CD4-positive, CD25-positive, alpha-beta regulatory T cell (primary cell): ENCODE measurements at regions not wholly inside any gene's neighbourhood (a gene's known extent, or its start where the extent isn't known, plus 50 kb on each side); places are given as distances from the start of the nearest gene placed in this dataset.

Experiments
- ATAC-seq, 2 donors: fragments of 150-1000 bp; cut with Tn5 transposase; one replicate each; pipeline ENCODE4 v1.10.0; 2021; ENCODE audit warnings: low read depth in 2 of 2, moderate number of reproducible peaks in 2 of 2, moderate library complexity in 1 of 2
- DNase-seq, 3 donors: peaks; one replicate each; pipeline versions ENCODE4 v3.0.0 to v3.0.0-alpha.2; 2012 to 2022; ENCODE audit warnings: mixed read lengths in 1 of 3
- H3K27ac ChIP-seq: one replicate; pipeline ENCODE4 v1.7.0; 2013; ENCODE audit warnings: mild to moderate bottlenecking, low read length; ENCODE audit not compliant: insufficient read depth, poor library complexity, severe bottlenecking
- H3K27me3 ChIP-seq: one replicate; pipeline ENCODE4 v1.7.0; 2013; ENCODE audit warnings: low read length; ENCODE audit not compliant: control insufficient read depth, insufficient read depth
- H3K36me3 ChIP-seq: one replicate; pipeline ENCODE4 v1.7.0; 2013; ENCODE audit warnings: mild to moderate bottlenecking, low read length, moderate library complexity; ENCODE audit not compliant: control insufficient read depth, insufficient read depth
- H3K4me1 ChIP-seq: 2 replicates; pipeline ENCODE4 v1.7.0; 2013; ENCODE audit warnings: mild to moderate bottlenecking, low read length; ENCODE audit not compliant: insufficient read depth, control insufficient read depth, poor library complexity, severe bottlenecking
- H3K4me3 ChIP-seq: one replicate; pipeline ENCODE4 v1.7.0; 2013; ENCODE audit warnings: low read depth, mild to moderate bottlenecking, low read length, moderate library complexity
- H3K9me3 ChIP-seq, 2 experiments: 1 replicate in 1 of 2; 2 replicates in 1 of 2; pipeline ENCODE4 v1.7.0; 2013; ENCODE audit warnings: low read length in 2 of 2, mild to moderate bottlenecking in 1 of 2, moderate library complexity in 1 of 2; ENCODE audit not compliant: control insufficient read depth in 2 of 2
- H3K27ac Mint-ChIP-seq, 3 donors: one replicate each; pipeline ENCODE4 v1.8.0; 2020 to 2022; ENCODE audit warnings: mild to moderate bottlenecking in 3 of 3, mixed read lengths in 3 of 3, moderate library complexity in 2 of 3
- H3K27me3 Mint-ChIP-seq: one replicate; pipeline ENCODE4 v1.8.0; 2022; ENCODE audit warnings: mild to moderate bottlenecking, mixed read lengths
- H3K36me3 Mint-ChIP-seq: one replicate; pipeline ENCODE4 v1.8.0; 2020; ENCODE audit warnings: mixed read lengths
- H3K4me1 Mint-ChIP-seq, 4 donors: one replicate each; pipeline ENCODE4 v1.8.0; 2020 to 2022; ENCODE audit warnings: mixed read lengths in 4 of 4, mild to moderate bottlenecking in 1 of 4
- H3K4me3 Mint-ChIP-seq, 4 donors: one replicate each; pipeline ENCODE4 v1.8.0; 2020 to 2022; ENCODE audit warnings: mild to moderate bottlenecking in 4 of 4, mixed read lengths in 4 of 4, moderate library complexity in 3 of 4
- H3K9me3 Mint-ChIP-seq, 7 donors: one replicate each; pipeline ENCODE4 v1.8.0; 2020 to 2022; ENCODE audit warnings: mixed read lengths in 7 of 7, mild to moderate bottlenecking in 3 of 7, moderate library complexity in 2 of 7

GRCh38 chr3:167909504-167909896, 174.0 kb downstream of the SERPINI1 start:
- H3K36me3 ChIP-seq: no peaks in the 10 kb centered on the region
- Mint-ChIP-seq H3K27ac (no peak overlapping the region), H3K36me3 (no peaks in the 10 kb centered on the region), H3K9me3 (peaks cover 0 to 3% (median 0%) of the 10 kb centered on the region in 7 donors), H3K27me3 (no peaks in the 10 kb centered on the region), H3K4me3 (no peak overlapping the region), H3K4me1 (no peaks in the 10 kb centered on the region)
- H3K27ac ChIP-seq: no peak overlapping the region
- no peaks in the 10 kb centered on the region for H3K27me3 ChIP-seq
- no peak for ATAC-seq
- no peak overlapping the region for H3K4me3 ChIP-seq
- no peaks in the 10 kb centered on the region for H3K9me3 ChIP-seq
- no peaks in the 10 kb centered on the region for H3K4me1 ChIP-seq
- DNase-seq: no peak

GRCh38 chr3:167908746-167909503, 173.4 kb downstream of the SERPINI1 start:
- no peak overlapping the region for H3K27ac ChIP-seq
- no peaks in the 10 kb centered on the region for H3K27me3 ChIP-seq
- H3K27ac Mint-ChIP-seq: no peak overlapping the region
- H3K4me3 Mint-ChIP-seq: no peak overlapping the region
- H3K4me3 ChIP-seq: no peak overlapping the region
- H3K27me3 Mint-ChIP-seq: peaks cover under 1% of the 10 kb centered on the region
- no peaks in the 10 kb centered on the region for H3K36me3 ChIP-seq
- H3K9me3 ChIP-seq: no peaks in the 10 kb centered on the region
- peaks cover 0 to 3% (median 0%) of the 10 kb centered on the region in 7 donors for H3K9me3 Mint-ChIP-seq
- DNase-seq (no peak), ATAC-seq (no peak)
- no peaks in the 10 kb centered on the region for H3K36me3 Mint-ChIP-seq
- H3K4me1 ChIP-seq: no peaks in the 10 kb centered on the region
- H3K4me1 Mint-ChIP-seq: no peaks in the 10 kb centered on the region

DNA sequence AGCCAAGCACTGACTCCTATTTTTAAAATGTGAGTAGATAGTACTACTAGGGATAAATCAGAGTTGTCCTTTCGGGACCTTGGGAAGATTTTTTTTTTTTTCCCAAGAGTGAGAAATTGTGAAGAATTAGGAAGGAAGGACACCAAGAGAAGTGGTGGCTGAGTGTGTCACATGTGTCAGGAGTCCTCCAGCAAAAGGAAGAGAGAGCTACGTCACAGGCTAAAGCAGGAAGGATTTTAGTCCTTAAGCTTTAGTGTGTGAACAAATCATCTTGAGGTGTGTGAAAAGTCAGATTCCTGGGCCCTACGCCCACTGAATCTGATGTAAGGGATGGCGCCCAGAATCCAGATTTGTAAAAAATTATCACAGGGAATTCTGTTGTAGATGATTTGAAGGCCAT, 172.7 kb downstream of the SERPINI1 start:
- ATAC-seq (no peak), DNase-seq (no peak)
- H3K9me3 Mint-ChIP-seq: peaks cover 0 to 3% (median 0%) of the 10 kb centered on the region in 7 donors
- Histone ChIP-seq H3K4me1 (no peaks in the 10 kb centered on the region), H3K27ac (no peak overlapping the region), H3K4me3 (no peak overlapping the region), H3K36me3 (no peaks in the 10 kb centered on the region), H3K9me3 (no peaks in the 10 kb centered on the region), H3K27me3 (no peaks in the 10 kb centered on the region)
- no peaks in the 10 kb centered on the region for H3K36me3 Mint-ChIP-seq
- H3K4me3 Mint-ChIP-seq: no peak overlapping the region
- peaks cover 6% of the 10 kb centered on the region for H3K27me3 Mint-ChIP-seq
- no peaks in the 10 kb centered on the region for H3K4me1 Mint-ChIP-seq
- H3K27ac Mint-ChIP-seq: no peak overlapping the region

- Histone ChIP-seq H3K9me3 (no peaks in the 10 kb centered on the region), H3K36me3 (no peaks in the 10 kb centered on the region), H3K4me1 (no peaks in the 10 kb centered on the region), H3K27me3 (no peaks in the 10 kb centered on the region), H3K27ac (no peak overlapping the region), H3K4me3 (no peak overlapping the region)
- no peak for DNase-seq
- Mint-ChIP-seq H3K27ac (no peak overlapping the region), H3K4me3 (no peak overlapping the region), H3K27me3 (peaks cover 6% of the 10 kb centered on the region), H3K9me3 (no peaks in the 10 kb centered on the region), H3K36me3 (no peaks in the 10 kb centered on the region), H3K4me1 (no peaks in the 10 kb centered on the region)
- no peak for ATAC-seq
Observed at GRCh38 chr3:167901138-167901537, 165.6 kb downstream of the SERPINI1 start.

DNA sequence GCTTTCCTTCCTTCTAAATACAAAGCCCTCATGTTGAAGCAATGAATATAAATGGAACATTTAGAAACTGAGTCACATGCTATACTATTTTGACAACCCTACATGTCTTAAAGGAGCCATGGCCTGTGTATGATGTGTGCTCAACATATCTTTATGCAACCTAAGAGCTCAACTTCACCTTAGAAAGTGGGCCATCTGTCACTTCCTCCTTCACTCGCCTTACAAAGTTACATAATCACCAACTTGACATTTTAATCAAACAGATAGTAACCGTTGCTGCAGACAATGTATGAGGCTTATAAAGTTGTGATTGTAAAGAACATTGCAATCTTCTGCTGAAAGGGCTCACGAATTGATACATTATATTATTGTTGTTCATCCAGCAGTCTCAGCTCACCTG, 163.6 kb downstream of the SERPINI1 start:
- Mint-ChIP-seq H3K27me3 (peaks cover 6% of the 10 kb centered on the region), H3K36me3 (no peaks in the 10 kb centered on the region), H3K9me3 (no peaks in the 10 kb centered on the region), H3K27ac (no peak overlapping the region), H3K4me3 (no peak overlapping the region), H3K4me1 (no peaks in the 10 kb centered on the region)
- ATAC-seq: no peak
- Histone ChIP-seq H3K27ac (no peak overlapping the region), H3K4me1 (no peaks in the 10 kb centered on the region), H3K36me3 (no peaks in the 10 kb centered on the region), H3K4me3 (no peak overlapping the region), H3K27me3 (no peaks in the 10 kb centered on the region), H3K9me3 (no peaks in the 10 kb centered on the region)
- DNase-seq: no peak

DNA sequence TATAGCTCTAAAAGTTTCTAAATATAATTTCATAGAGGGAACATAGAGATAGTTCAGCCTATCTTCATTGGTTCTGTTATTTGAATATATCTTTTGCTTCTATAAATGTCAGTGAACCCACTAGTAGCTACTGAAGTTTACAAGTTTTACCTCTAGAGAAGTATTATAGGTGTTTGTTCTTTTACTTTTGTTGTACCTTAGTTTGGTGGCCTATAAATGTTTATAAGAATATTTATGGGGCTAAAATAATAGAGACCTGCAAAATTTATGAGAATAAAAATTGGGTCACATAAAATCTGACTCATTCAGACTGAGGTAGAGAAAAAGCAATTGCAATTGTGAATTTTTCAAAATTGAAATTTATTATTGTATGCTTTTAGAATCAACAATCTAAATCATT, 162.6 kb downstream of the SERPINI1 start:
- Histone ChIP-seq H3K4me1 (no peaks in the 10 kb centered on the region), H3K36me3 (no peaks in the 10 kb centered on the region), H3K27ac (no peak overlapping the region), H3K27me3 (no peaks in the 10 kb centered on the region), H3K4me3 (no peak overlapping the region), H3K9me3 (no peaks in the 10 kb centered on the region)
- Mint-ChIP-seq H3K9me3 (no peaks in the 10 kb centered on the region), H3K4me1 (no peaks in the 10 kb centered on the region), H3K27ac (no peak overlapping the region), H3K4me3 (no peak overlapping the region), H3K27me3 (no peaks in the 10 kb centered on the region), H3K36me3 (no peaks in the 10 kb centered on the region)
- DNase-seq (no peak), ATAC-seq (no peak)

GRCh38 chr3:167895684-167896083, 160.2 kb downstream of the SERPINI1 start:
- Histone ChIP-seq H3K36me3 (no peaks in the 10 kb centered on the region), H3K4me1 (no peaks in the 10 kb centered on the region), H3K27me3 (no peaks in the 10 kb centered on the region), H3K4me3 (no peak overlapping the region), H3K27ac (no peak overlapping the region), H3K9me3 (no peaks in the 10 kb centered on the region)
- ATAC-seq (no peak), DNase-seq (no peak)
- Mint-ChIP-seq H3K9me3 (no peaks in the 10 kb centered on the region), H3K27ac (no peak overlapping the region), H3K4me3 (no peak overlapping the region), H3K36me3 (no peaks in the 10 kb centered on the region), H3K4me1 (no peaks in the 10 kb centered on the region), H3K27me3 (no peaks in the 10 kb centered on the region)

DNA sequence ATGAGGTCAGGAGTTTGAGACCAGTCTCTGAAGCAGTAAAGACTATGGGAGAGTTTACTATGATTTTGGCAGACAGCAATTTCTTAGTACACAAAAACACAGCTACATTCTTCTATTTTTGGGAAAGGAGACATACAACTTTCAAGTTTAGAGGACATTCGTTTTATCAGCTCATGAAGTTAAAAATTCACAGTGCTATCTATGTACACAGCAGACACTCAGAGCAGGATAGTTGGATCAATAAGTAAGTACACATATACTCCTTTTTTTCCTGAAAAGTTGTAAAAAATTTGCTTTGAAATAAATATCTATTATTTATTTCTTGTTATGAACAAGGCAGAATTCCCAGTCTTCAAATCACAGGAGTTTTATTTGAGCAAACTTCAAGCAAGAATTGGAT, 159.7 kb downstream of the SERPINI1 start:
- DNase-seq (no peak), ATAC-seq (no peak)
- H3K27ac ChIP-seq: no peak overlapping the region
- H3K9me3 ChIP-seq: no peaks in the 10 kb centered on the region
- Mint-ChIP-seq H3K4me1 (no peaks in the 10 kb centered on the region), H3K36me3 (no peaks in the 10 kb centered on the region), H3K4me3 (no peak overlapping the region), H3K9me3 (peaks cover 0 to 1% (median 0%) of the 10 kb centered on the region in 7 donors), H3K27ac (no peak overlapping the region), H3K27me3 (no peaks in the 10 kb centered on the region)
- no peaks in the 10 kb centered on the region for H3K27me3 ChIP-seq
- H3K4me3 ChIP-seq: no peak overlapping the region
- no peaks in the 10 kb centered on the region for H3K36me3 ChIP-seq
- H3K4me1 ChIP-seq: no peaks in the 10 kb centered on the region
